GM21737 (cell line): ENCODE measurements at regions not wholly inside any gene's neighbourhood (a gene's known extent, or its start where the extent isn't known, plus 50 kb on each side); places are given as distances from the start of the nearest gene placed in this dataset.

Source experiments
- ATAC-seq: cut with Tn5 transposase; IDR thresholded peaks from one replicate; pipeline ENCODE4 v1.9.1; 2021; ENCODE audit warnings: mild to moderate bottlenecking, moderate library complexity; ENCODE audit not compliant: unreplicated experiment

GRCh38 chr5:20680718-20681302 is 692.8 kb upstream of the CDH18 start:
- ATAC-seq = no peak

DNA sequence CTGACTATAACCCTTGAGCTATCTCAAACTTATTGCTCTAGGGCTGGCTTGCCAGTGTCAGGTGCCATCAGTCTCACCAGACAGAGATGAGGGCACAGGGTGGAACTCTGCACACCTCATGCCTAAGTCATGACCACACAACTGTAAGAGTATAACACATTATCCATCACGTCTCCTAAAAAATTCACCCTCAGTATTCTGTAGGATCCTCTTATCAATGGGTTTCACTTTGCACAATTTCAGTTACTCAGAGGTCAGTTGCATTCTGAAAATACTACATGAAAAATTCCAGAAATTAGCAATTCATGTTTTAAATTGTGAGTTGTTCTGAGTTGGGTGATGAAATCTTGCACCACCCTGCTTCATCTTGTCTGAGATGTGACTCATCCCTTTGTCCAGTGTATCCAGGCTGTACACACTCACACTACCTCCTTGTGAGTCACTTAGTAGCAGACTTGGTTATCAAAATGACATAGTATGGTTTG is 690.9 kb upstream of the CDH18 start:
- ATAC-seq = no peak

GRCh38 chr5:20678386-20678785 is 690.4 kb upstream of the CDH18 start:
- no peak for ATAC-seq

DNA sequence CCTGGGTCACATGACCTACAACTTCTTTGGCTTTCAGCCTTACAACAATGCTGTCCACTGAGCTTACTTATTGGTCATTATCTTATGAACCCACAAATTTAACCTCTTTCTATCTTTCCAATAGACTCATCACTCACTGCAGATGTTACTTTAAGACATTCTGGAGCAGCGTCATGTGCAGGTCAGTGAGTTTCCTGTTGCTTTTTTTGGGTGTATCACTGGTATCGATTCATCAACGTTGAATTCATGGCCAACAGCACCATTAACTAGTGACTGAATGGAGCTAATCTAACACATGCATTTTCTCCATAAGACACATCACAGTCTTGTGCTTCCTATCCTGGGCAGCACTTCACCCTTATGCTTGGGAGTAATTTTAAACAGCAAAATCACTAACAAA is 672.6 kb upstream of the CDH18 start:
- ATAC-seq = no peak

- ATAC-seq = no peak
These were observed 668.3 kb upstream of the CDH18 start for GRCh38 chr5:20656262-20656661.

GRCh38 chr5:20655211-20655610 is 667.2 kb upstream of the CDH18 start:
- ATAC-seq = no peak

DNA sequence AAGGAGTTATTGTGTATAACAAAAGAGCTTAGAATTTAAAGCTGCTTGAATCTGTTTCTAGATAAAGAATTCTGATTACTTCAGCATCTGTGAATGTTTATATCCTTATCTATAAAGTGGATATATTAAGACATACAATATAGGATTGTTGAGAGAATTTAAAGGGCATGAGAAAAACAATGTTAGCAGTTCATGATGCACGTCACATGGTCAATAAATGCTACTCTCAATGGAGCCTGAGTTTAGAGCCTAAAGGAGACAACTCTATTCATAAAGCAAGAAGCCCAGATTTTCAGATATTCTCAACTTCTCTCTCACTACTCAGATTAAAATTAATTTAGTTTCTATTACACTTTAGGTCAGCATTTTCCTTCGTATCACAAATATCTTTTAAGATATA is 666.7 kb upstream of the CDH18 start:
- no peak for ATAC-seq

- ATAC-seq = no peak
These were observed 666.0 kb upstream of the CDH18 start for GRCh38 chr5:20654033-20654432.

GRCh38 chr5:20649966-20650365 is 662.0 kb upstream of the CDH18 start:
- ATAC-seq = no peak

- ATAC-seq = no peak
These were observed 661.0 kb upstream of the CDH18 start for GRCh38 chr5:20648981-20649380.

- no peak for ATAC-seq
These were observed 648.7 kb upstream of the CDH18 start for GRCh38 chr5:20636686-20637085.

GRCh38 chr5:20619591-20619990 is 631.6 kb upstream of the CDH18 start:
- no peak for ATAC-seq

- ATAC-seq = no peak
These were observed 630.3 kb upstream of the CDH18 start for GRCh38 chr5:20618340-20618739.

GRCh38 chr5:20617841-20618240 is 629.8 kb upstream of the CDH18 start:
- no peak for ATAC-seq

DNA sequence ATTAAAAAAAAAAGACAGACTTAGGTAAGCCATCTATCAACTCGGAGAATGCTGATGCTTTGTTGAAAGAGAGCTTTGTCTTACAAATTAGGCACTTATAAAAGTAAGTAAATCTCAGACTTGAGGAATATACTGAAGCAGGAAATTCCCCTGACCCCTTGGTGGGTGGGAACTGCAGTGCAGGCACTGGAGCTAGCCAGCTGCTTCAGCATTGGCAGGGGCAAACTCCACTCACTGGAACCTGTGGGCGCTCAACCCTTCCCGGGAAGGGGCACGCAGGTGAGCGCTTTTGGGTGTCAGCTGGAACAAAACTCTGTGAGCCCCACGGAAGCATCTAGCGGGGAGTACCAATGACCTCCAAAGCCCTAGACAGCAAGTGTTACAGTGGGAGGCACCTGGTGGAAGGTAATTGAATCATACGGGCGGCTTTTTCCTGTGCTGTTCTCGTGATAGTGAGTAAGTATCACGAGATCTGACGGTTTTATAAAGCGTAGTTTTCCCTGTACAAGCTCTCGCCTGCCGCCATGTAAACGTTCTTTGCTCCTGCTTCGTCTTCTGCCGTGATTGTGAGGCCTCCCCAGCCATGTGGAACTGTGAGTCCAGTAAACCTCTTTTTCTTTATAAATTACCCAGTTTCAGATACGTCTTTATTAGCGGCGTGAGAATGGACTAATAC is 628.0 kb upstream of the CDH18 start:
- no peak for ATAC-seq

DNA sequence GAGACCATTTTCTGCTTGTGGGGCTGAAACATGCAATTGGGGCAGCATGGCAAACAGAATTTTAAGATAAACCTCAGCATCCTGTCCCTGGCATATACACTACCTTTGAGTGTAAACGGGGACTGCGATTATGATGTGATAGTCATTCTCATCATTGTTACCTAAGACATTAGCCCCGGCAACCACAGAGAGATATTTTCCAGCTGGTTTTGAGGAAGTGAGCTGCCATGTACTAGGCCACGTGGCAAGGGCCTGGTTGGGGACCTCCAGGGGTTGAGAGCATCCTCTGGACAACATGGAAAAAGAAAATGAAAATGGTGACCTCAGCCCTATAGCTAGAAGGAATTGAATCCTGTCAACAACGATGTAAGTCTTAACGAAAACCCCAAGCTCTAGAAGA is 623.6 kb upstream of the CDH18 start:
- ATAC-seq = no peak

DNA sequence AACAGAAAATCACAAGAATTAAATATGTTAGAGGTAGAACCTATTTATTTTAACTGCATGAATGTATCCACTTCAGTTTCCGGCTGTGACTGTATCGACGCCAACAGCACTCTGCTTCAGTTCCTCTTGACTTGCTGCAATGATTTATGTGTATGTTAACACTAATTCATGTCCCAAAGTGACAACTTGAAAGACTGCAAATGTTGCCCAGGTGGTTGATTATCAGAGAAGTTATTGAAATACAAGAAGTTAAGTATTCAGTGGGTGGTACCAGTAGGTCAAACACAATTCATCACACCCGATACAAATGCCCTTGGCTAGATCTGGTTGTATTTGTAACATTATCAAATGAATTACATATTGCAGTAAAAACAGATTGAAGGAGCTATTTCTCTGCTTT is 622.7 kb upstream of the CDH18 start:
- no peak for ATAC-seq

DNA sequence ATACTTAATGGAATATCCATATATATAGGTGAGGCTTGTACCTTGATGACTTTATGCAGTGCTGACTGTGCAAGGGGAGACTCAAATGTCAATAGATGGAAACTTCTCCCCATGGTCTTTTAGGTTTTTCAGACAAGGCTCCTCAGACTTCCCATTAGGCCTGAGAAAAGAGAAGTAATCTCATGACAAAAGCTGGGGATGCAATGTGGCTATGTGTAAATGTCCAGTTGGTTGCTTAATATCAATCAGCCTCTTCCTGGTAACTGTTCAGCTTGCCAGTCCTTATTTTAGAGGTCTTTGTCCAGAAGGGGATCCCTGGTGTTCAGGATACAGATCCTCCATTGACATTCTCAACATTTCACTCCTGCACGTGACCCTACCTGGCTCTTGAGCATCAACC is 621.1 kb upstream of the CDH18 start:
- ATAC-seq = no peak

DNA sequence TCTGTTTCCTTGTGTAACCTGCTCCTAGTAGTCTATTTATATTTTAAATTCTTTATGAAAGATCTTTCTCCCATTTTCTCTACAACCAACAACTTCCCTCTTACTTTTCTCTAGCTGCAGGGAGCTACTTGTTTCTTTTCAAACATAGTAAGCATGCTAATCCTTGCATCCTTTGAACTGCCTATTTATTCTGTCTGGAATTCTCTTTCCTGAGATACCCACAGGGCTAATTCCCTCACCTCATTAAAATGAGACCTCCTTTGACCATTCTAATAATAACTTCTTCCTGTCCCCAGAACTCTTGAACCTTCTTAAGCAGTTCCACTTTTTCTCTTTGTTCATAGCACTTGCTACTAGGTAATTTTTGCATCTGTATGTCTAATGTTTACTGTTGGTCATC is 620.6 kb upstream of the CDH18 start:
- no peak for ATAC-seq

- ATAC-seq = no peak
These were observed 617.9 kb upstream of the CDH18 start for GRCh38 chr5:20605732-20606525.

DNA sequence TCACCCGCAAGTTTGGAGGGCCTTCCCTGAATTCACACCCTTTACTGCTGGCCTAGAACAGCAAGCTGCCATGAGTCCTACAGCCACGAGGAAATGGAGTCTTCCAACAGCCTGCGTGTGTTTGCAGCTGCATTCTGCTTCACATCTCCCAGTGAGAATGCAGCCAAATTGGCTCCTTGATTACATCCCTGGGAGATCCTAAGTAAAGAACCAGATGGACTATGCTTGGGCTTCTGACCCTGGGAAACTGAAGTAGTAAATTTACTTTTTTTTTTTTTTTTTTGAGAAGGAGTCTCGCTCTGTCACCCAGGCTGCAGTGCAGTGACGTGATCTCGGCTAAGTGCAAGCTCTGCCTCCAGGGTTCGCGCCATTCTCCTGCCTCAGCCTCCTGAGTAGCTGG is 617.0 kb upstream of the CDH18 start:
- ATAC-seq = no peak

DNA sequence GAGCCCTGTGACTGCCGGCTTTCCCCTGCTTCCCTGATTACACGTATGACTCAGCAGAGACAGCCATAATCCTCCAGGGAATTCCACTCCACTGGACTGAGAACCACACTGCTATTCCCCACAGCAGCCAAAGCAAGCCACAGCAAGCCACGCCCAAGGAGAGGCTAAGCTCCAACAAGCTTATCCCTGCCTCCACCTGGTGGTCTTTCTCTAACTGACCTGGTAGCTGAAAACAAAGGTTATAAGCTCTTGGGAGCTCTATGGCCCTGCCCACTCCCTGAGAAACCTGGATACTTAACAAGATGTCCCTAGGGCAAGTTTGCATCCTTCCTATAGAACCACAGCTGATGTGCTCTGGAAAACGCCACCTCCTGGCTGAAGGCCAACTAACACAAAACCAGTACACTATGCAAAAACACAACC is 613.7 kb upstream of the CDH18 start:
- ATAC-seq = no peak
